HG02870 (cell line): ENCODE measurements at regions not wholly inside any gene's neighbourhood (a gene's known extent, or its start where the extent isn't known, plus 50 kb on each side); places are given as distances from the start of the nearest gene placed in this dataset.

ENCODE experiments used
- ATAC-seq: cut with Tn5 transposase; IDR thresholded peaks from one replicate; pipeline ENCODE4 v1.9.1; 2021; ENCODE audit warnings: mild to moderate bottlenecking, moderate library complexity; ENCODE audit not compliant: unreplicated experiment

DNA sequence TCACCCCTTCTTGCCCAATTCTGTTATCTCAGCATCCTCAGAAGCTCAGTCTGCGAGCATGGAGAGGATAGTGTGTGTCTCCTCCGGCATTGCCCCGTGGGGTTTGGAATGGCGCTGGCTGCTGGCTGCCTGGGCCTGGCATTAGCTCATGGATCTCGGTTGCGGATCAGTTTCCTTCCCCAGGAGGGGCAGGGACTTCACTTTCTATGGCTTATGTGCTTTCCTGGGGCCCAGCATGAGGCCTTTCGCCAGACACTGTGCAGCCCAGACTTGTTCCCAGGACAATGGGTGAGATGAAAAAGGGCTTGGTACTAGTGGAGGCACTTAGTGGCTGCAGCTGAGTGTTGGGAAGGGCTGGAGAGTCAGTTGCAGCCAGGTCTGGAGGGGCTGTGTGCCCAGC is 143.3 kb downstream of the GLI2 start:
- ATAC-seq: no peak

DNA sequence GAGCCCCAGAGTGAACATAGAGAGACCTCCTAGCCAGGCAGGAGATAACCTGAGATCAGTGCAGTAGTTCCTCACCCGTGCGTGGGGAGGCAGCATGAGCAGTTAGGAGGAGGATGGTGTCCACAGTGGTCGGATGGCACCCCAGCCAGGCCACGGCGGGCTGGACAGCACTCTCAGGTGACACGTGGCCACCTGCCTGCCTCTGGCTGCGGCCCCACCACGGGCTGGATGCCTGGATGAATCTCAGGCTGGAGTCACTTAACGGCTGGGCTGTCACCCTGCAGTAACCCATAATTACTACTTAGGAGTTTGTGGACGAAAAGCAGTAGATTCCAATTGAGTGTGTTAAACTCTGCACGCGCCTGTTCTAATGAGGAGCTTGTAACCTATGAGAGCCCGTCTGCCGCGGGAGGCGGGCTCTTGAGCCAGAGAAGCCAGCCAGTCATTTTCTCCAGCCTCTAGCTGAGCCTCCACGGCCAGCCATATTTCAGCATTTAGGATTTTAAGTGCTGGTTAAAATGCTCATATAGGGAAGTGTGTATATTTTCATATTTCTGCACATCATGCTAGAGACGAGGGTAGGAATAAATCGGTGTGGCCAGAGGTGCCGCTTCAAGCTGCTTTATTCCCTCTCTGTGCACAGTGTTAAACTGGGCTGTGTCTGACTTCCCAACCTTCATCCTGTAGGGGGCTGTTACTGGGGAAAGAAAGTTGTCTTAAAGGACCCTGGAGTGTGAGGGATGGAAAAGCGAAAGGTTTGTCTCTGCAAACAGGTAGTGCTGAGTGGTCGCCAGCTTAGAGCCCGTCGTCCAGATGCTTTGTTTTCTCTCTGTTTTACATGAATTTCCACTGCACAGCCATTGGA is 144.0 kb downstream of the GLI2 start:
- no peak for ATAC-seq

DNA sequence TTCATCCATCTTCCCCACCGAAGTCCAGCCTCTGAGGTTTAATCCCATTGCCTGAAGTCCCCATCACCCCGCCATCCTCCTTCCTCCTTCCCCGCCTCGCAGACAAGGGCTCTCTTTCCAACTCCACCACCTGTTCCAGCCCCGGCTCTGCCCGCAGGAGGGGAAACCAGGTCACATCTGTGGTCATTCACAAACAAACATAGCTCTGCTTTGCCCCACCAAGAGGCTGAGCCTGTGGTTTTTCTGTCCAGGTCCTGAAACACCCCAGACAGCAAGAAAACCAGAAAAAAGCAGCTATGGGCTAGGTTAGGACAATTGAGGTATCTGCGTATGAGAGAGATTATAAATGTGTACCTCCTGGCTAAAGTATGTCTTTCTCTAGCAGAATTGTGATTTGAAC is 144.7 kb downstream of the GLI2 start:
- no peak for ATAC-seq

DNA sequence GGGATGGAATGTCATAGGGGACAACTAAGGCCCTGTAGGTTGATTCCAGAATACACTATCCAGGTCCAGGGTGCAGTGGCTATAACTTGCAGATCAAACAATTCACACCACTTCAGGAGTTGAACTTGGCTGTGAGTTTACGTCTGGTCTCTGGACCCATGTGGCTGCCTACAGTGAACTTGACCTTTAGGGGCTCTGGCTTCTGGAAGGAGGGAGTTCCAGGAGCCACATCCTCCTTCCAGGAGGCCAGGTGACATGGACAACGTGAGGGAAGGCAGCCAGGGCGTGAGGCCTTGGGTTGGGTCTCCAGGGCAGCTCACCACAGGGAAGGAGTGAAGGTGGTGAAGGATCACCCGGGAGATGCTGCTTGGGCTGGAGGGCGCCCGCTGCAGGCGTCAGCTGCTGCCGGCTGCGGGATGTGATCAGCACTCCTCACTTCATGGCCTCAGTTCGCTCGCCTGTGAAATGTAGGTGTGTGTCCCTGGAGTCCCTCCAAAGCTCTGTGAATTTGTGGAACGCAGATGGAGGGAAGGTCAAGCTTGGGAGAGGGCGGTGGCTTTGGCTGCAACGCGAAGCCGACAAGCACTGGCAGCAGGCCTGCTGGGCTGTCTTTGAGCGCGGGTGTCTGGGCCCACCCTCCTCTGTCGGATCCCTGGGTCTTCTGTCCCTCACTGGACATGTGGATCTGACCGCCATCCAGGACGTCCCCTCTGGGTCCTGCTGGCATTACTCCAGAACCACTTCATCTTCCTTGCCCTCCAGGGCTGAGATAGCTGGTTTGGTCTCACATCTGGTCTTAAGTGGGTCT is 146.5 kb downstream of the GLI2 start:
- ATAC-seq: no peak

DNA sequence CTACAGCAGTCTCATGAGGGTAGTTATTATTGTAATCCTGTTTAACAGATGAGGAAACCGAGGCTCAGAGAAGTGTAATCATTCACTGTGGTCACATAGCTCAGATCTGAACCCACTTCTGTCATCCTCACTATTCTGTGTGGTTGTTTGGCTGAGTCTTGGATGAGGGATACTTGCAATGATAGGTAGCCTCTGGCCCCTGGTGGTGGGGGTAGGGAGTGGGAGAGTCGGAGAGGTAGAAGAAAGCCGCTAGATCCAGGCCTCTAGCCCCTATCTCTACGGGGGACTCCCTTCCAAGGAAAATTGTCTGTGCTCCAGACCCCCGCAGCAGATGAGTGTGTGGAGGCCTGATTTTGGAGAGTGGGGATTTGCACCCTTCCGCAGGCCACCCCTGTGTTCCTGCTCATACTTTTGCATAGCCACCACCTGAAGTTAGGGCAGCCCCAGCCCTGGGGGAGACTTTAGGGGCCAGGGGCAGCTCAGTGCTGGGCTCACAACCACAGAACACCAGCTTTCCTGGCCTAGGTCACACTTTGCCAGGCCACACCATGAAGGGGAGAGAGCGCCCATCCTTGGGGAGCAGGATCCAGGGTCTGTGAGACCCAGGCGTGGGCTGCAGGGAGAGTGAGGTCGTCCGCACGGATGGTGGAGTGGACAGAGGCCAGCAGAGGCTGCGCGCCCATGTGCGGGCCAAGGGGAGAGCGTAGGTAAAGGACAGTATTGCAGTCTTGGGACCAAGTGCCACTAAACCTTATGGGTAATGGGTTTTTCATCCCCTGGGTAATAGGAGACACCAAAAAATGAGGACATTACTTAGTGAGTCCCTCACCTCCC is 148.2 kb downstream of the GLI2 start:
- no peak for ATAC-seq

DNA sequence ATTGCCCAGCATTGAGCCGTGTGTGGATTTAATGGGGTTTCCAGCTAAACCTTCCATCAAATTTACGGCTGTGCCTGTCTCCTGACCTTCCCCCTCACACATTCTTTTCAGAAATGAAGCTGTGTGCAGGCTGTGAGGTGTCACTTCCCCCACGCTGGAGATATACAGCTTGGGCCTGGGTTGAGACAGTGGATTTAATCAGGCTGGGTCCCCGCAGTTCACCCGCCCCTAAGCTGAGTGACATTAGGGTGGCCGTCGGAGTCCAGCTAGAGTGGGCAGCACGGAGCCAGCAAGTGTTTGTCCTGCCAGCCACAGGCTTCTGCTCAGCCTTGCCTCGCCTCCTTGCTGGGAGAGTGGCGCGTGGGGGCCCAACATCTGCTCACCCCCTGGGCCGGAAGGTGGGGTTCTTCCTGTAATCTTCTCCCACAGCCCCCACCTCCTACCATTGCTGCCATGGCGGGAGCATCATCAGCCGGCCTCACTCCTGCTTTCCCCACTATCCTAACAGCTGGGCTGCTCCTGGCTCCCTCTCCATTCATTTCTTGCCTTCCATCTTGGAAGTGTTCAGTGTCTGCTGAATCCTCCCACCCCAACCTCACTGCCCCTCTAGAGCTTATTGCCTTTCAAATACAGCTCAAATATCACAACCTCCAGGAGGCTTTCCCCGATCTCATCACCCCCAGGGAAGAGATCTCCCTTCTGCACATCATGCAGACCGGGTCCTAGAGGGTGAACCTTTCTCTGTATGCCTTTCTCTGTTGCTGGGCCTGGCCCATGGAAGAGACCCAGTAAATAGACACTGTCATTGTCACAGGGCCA is 149.0 kb downstream of the GLI2 start:
- ATAC-seq: no peak

DNA sequence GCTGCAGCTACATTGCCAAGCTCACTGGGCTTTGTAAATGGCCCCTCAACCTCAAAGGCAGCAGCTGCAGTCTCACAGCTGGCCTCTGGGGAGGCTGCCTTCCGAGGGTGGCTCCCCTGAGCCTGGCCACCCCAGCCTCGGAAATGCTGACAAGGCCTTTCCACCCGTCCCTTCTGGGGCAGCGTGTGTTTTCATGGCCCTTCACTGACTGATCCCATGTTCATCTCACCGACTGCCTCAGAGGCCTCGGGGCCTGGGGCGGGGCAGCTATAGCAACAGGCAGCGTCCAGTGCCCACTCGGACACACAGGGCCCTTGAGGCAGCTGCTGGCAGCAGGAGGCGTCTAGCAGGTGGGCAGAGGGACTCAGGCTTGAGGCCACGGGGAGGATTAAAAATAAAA is 149.7 kb downstream of the GLI2 start:
- ATAC-seq: no peak

DNA sequence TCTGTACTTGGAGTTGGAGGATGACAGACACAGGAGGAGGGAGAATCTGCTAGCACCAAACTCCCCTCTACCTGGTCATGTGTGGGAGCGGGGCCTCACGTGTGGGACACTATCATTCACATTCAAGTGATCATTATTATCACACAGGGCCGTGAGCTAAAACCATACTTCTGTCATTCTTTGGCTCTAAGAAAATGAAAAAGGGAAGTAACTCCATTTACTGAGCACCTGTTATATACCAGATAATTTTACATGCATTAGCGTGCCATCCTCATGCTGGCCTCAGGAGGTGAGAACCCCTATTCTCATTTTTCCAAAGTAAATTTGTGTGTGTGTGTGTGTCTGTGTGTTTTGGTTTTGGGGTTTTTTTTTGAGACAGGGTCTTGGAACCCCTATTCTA is 150.1 kb downstream of the GLI2 start:
- ATAC-seq: no peak

DNA sequence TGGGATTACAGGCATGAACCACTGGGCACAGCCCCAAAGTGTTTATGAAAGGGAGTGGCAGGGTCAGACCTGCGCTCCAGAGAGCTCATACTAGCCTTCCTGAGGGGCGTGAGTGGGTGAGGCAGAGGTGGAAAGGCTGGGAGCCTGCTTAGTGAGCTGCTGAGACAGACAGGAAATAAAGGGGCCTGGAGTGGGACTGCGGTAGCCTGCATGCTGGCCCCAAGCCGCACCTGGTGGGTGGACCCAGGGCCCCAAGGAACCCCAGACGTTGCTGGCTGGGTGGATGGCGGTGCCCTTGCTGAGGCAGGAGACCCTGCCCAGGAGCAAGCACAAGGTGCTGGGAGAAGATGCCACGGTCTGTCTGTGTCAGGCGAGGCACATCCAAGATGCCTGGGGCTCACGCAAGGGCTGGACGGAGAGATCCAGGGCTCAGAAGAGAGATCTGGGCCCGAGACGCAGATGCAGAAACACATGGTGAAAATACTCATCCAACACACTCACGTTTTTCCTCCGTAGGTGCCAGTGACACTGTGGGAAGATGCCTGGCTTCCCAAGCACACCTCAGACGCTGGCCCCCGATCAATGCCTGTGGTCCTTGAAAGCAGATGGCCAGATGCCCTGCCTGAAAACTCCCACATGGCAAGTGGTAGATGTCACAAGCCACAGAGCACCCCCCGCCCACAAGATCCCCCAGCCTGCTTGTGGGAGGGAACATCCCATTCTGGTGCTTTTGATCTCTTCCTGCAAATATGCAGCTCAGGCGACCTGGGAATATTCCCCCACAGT is 151.1 kb downstream of the GLI2 start:
- ATAC-seq: no peak

DNA sequence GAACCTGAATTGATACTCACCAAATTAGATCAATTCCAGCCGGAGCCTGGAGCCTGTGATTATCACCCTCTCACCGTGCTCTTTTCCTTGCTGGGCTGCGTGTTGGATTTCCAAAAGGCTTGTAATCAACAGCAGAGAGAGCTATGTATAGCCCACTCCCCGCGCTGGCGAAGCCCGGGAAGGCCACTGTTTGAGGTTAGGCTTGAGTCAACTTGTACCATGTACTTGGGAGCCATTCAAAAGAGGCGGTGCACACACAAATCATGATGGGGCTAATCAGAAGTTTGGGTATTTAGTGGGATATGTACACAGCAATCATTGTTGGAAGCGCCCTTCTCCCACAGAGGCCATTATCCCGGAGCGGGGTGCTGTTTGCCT is 151.6 kb downstream of the GLI2 start:
- no peak for ATAC-seq

DNA sequence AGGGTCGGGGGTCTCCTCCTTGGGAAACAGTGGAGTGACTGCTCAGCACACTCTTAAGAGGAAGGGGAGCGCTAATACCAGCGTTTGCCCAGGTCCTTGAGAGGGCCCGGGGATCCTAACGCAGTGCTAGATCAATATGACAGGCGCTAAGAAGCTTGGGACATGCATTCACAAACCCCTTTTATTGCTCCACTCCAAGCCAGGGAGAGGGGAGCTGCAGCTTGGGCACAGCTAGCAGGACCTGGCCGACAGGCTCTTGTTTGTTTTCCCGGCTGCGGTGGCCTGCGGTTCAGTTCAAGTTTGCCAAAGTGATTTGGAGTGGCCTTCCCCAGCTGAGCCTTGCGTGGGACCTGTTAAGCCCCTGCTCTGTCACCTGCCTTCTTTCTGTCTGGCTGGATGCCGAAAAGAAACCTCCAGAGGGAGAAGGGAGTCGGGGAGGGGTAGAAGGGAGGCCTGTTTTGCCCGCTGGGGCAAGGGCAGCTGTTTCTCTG is 152.1 kb downstream of the GLI2 start:
- ATAC-seq: no peak

DNA sequence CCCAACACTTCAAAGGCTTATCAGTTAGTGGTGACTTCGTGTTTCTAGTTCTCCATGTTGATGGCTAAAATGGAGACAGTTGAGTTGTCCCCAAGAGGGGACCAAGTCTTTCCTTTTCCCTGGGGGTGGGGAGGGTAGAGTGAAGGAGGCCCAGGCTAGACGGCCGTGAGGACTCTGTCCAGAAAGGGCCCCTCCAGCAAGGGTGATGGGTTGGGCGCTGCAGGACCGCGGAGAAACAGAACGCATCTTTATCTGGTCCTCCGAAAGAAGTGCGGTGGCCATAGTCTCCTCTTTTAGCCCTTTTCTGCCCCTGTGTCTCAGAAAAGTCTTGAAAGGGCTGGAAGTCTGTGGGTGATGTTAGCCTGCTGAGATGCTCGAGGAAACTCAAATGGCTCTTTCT is 153.2 kb downstream of the GLI2 start:
- ATAC-seq: no peak

DNA sequence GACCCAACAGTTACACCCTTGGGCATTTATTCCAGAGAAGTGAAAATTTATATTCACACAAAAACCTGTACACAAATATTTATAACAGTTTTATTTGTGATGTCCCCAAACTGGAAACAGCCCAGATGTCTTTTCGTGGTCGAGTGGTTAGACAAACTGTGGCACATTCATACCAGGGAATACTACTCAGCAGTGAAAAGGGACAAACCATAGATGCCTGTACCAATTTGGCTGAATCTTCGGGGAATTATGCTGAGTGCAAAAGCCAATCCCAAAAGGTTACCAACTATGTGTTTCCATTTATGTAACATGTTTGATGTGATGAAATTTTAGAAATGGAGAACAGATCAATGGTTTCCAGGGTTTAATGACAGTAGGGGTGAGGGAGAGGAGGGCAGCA is 154.3 kb downstream of the GLI2 start:
- no peak for ATAC-seq

DNA sequence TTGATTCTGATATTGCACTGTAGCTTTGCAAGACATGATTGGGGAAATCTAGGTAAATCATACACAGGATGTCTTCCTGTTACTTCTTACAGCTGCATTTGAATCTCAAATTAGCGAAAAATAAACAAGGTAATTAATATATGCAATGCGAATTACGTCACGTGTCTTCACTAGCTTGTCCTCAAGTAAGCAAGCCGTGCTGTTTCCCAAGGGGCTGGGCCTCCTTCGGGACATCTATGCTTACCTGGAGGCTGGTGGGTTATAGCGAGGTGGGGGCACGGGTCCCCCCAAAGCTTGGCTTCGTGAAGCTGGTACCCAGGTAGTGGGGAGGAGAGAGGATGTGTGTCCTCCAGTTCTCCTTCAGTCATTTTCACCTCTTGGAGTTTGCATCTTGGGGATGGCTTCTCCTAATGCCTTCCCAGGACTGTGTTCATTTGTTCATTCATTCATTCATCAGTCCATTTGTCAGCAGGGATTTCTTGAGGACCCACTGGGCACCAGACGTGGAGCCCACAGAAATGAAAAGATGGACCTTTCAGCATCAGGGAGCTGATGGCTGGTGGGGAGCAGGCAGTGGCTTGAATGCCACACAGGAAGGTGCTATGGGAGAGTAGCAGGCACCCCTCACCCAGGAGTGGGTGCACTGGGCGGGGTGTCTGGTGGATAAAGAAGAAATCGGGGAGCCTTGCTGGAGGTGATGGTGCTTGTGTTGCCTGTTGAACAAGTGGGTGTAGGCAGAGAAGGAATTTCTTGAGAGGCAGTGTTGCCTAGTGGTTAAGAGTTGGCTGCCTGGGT is 155.1 kb downstream of the GLI2 start:
- no peak for ATAC-seq

DNA sequence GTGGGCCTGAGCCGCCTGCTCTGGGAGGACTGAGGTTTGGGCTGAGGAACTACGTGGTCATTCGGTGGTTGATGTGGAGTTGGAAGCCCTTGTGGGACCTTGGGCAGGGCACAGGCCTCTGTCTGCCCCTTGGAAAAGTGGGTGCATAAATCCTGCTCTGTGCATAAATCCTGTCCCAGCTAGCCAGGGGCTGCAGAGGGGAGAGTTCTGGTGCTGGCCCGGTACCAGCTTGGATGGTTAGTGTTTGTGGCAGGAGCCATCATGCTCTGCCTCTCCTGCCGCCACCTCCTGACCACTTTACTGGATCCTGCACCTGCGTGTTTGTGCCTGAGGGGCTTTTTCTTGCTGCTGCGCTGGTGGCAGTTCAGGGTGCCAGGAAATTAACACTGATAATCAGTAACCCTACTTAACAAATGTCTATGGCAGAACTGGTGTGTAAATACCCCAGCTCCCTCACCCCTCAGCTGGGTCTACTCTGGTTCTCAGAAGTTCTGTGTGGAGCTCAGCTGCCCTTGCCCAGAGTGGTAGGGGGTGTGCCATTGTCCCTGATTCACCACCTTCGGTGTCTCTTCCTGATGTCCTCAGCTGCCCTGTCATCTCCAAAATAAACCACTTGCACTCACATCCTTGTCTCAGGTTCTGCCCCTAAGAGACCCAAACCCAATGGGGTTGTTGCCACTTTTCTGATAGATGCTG is 156.8 kb downstream of the GLI2 start:
- ATAC-seq: no peak

DNA sequence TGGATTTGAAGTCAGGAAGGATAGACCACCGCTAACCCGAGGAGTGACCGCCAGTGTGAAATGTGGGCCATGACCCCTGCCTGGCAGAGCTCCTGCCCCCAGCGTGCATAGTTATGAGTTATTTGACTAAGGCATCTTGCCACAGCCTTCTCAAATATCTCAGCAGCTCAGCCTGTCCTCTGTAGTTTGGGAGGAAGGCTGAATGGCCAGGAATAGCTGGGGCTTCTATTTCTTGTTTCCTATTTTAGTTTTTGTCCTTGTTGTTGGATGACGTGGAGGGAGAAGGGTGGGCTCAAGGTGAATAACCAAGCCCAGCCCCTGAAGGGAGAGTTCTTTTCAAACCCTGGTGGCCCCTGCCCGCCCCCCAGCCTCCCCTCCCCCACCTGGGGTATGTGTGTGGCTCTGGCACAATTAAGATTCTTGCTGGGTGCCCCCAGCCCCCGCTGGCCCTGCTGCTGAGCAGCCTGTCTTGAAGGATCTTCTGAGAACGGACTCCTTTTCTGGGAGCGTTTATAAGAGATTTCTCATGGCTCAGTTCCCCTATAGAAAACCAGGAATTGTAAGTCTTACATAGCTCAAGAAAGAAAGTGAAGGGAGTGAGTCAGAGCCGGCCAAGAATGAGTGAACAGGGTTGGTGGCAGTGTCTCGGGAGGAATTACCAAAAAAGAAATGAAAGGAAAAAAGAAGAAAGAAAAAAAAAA is 157.4 kb downstream of the GLI2 start:
- no peak for ATAC-seq

DNA sequence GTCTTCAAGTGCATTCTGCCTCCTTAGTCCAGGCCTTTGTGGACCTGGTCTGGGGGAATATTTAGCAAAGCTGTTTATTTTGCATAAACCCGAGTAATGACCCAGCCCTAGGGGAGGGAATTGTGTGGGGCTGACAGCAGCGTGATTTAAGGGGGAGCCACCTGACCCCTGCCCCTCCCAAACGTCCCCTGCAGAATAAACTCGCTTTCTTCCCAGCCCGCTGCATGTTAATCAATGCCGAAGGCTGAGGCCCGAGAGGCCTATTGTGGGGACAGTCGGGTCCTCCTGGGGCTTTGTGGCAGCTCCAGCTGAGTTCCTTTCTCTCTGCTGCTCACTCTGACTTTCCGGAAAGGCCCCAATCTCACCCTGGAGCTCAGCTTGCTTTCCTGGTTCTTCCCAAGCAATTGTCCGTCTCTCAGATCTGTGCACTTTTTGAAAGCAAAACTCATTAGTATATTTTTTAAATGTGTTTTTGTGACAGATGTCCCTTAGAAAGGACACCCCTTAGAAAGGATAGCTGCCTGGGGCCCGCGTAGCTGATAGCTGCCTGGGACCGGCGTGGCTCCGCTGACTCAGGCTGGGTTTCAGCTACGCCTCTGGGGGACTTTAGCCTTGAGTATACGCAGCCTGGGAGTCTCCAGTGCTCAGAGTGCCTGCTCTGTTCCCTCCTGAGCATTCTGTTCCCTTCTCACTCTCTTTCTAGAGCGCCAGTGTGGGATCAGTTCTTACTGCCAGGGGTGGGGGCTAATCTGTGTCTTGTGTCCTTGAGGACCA is 158.3 kb downstream of the GLI2 start:
- no peak for ATAC-seq
